ENCODE measurements at regions not wholly inside any gene's neighbourhood (a gene's known extent, or its start where the extent isn't known, plus 50 kb on each side); places are given as distances from the start of the nearest gene placed in this dataset.

DNA sequence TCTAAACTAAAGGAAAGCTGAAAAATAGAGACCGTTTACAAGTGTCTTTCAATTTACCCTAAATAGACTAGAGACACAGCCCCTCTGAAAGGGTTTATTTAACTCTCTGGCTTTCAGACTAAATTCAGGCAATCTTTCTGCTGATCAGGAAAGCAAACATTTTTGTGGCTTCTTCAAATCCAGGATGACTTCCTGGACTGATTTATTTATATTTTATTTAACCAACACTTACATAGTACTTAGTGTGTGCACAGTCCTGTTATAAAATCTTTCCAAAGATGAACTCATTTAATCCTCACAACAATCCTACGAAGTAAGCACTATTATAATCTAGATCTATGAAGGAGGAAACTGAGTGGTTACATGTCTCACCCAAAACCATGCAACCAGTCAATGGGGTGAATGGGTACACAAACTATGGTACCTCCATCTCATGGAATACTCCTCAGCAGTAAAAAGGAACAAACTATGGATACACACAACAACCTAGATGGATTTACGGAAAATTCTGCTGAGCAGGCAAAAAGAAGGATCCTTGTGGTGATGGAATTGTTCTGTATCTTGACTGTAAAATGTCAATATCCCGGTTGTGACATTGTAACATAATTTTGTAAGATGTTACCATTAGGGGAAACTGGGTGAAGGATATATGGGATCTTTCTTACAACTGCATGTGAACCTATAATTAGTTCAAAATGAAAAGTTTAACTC lies 64.1 kb upstream of the MAMLD1 start:
- no peak for DNase-seq (ENCODE audit: low spot score)

DNA sequence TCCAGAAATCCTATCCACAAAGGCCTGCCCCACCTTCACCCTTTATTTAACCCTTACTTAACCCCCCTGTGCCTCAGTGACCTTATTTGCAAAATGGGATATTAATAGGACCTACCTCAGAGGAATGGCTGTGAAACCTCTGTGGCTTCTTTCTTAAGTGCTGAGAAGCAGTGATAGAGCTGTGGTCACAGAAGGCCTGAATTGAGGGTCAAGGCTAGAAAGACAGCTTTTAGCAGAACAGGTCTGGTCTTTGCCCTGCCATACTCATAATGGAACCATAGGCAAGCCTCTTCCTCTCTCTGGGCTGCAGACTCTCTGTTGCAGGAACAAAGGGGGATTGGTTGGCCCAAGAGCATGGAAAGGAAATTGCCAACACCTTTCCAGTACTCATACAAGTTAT lies 63.5 kb upstream of the MAMLD1 start:
- DNase-seq (ENCODE audit: low spot score), result no peak

DNA sequence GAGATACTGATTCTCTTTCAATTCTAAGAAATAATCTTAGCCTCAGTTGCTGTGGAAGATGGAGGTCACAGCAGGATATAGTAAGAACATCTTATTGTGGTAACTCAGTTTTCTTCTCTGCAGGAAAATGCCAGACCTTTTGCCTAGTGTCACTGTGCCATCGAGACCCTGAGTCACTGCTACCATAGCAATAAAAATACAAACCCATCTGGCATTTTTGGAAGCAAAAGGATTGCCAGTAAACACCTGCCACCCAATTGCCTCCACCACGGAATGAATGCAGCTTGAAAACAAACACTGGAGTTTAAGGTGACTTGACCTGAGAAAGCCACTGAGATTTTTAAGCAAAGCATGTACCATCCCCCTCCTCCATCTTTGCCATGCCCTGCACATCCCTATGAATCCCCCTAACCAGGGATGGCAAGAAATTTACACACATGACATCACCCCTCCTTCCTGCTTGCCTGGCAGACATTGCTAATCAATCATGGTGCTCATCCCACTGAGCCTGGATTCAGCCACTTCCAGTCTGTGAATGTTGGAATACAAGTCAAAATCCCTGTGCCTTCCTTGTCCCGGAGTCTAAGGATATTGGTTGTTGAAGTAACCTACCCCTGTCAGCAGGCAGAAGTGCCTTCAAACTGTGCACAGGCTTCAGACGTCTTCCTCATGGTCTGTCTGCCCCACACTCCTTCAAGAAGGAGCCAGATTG lies 59.6 kb upstream of the MAMLD1 start:
- DNase-seq (ENCODE audit: low spot score), result no peak

DNA sequence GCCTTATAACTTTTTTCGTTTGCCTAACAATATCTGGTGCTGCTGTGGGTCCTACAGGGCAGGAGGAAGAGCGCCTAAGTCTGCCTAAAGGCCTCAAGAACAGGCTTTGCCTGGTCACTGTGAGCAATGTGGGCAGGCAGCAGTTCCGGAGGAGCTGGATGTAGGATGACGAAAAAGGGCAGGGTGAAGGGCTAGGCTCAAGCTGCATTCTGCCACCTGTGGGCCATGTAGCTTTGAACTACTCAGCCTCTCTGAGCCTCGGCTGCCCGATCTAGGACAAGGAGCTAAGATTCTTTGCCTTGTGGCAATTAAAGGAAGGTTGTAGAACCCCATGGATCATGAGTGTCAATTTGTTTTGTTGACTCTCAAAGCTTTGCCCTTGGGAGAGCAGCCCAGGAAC lies 57.1 kb upstream of the MAMLD1 start:
- DNase-seq (ENCODE audit: low spot score), result no peak

DNA sequence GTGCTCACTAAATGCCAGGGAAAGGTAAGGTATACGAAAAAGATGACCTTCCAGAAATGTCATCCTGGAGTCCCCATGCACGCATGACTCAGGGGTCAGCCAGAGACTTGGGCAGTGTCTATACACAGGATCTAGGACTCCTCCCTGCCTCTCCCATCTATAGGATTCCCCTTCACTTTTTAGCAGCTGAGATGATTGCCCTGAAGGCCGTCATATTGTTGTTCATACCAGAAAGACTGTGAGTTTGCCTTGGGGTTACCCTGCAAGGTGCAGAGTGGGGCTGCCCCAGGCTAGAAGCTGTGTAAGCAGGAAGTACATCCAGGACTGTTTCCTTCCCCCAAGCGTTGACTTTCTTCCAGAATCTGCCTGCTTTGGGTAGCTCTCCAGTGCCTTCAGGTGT lies 55.1 kb upstream of the MAMLD1 start:
- DNase-seq (ENCODE audit: low spot score), result no peak

DNA sequence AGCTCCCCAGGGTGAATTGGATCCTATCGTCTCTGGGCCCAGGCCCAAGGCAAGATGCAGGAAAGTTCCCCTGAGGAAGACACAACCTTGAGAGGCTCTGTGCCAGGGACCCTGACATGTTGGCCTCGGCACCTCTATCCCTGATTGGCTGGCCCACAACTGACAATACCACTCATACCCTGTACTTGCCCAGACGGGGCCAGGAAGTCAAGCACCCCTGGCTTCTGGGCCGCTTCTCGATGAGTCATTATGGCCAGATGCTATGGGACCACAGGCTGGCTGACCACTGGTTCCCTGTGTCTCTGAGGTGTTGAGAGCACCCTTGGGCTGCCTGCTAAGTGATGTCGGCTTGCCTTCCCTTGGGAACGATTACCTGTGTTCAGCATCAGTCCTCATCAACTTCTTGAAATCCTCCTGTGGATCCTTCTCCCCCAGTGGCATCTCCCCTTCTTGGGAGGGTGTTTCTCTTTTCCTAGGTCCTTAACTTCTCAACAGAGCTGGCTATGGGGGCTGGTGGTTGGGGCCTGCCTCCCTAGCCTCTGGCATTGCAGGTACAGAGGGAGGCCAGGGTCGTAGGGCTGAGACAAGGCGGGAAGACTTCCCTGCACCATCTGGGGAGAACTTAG lies 54.5 kb upstream of the MAMLD1 start:
- DNase-seq (ENCODE audit: low spot score), result no peak

DNA sequence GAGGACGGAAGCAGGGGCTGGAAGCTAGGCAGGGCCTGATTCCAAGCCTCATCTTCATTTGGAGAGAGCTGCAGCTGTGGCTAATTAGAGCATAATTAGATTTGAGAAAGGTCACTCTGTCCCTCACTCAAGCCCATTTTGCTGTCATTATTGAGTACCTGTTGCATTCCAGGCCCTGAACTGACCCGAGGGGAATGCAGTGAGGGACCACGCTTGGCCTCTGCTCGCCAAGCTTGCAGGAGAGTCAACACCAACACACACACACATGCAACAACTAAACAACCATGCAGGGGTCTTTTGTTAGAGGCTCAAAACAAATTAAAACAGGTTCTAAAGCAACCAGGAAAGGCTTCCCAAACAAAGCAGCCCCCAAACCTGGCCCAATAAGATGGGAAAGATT lies 52.7 kb upstream of the MAMLD1 start:
- DNase-seq (ENCODE audit: low spot score), result no peak

DNA sequence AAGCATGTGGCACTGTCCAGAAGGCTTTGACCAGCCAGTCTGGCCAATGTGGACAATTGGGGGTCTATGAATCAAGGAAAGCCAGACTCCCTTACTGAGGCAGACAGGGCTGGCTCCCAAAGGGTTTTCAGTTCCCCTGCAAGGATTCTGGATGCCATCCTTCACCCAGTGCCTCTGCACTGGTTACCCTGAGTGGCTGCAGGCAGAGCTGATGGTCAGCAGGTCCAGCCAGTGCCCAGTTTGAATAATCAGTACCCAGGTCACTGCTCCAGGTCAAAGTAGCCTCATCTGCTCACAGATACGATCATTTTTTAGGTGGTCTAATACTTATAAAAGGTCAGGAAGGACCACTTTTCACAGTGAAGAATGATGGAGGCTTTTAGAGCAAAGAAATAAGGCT lies 52.2 kb upstream of the MAMLD1 start:
- no peak for DNase-seq (ENCODE audit: low spot score)

DNA sequence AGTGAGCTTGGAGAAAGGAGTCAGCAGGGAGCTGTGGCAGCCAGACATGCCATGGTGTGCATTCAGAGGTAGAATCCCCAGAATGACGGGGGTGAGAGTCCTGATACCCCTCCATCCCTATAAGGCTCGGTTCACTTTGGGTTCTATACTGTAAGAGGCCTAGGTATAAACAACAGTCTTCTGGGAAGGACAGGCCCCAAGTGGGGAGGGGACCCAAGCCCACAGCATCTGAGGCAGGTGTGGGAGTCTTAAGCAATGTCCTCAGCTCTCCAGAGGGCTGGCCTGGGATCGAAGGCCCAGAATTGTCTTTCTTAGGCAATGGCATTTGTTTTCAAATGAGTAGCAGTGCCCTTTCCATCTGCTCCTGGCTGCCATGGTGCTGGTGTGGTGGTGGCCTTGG lies 50.2 kb upstream of the MAMLD1 start:
- DNase-seq (ENCODE audit: low spot score), result no peak
